Stomach (tissue), 8 donors: ENCODE measurements at regions not wholly inside any gene's neighbourhood (a gene's known extent, or its start where the extent isn't known, plus 50 kb on each side); places are given as distances from the start of the nearest gene placed in this dataset.
"Not testable (repeated sequence)": the region's sequence is repeated elsewhere in the genome, so short reads cannot be mapped to it uniquely, and the experiment has no call there.

Experiments
- DNase-seq, 2 donors: peaks; one replicate each; pipeline versions ENCODE4 v3.0.0 to v3.0.0-alpha.2; 2013 to 2019
- H3K27ac ChIP-seq, 5 donors: fragments of 200-600 bp in 4 of 5; sonication (generic) in 4 of 5; one replicate each; pipeline ENCODE4 v1.5.1; 2013 to 2019; ENCODE audit warnings: mild to moderate bottlenecking in 1 of 5, moderate library complexity in 1 of 5
- H3K27me3 ChIP-seq, 3 donors: fragments of 200-600 bp; sonication (generic); one replicate each; pipeline ENCODE4 v1.5.1; 2017 to 2019; ENCODE audit warnings: mixed run types in 1 of 3
- H3K36me3 ChIP-seq, 4 donors: fragments of 200-600 bp; sonication (generic); 1 replicate in 3 of 4; 2 replicates in 1 of 4; pipeline ENCODE4 v1.5.1; 2016 to 2019
- H3K4me1 ChIP-seq, 4 donors: fragments of 200-600 bp; sonication (generic); one replicate each; pipeline ENCODE4 v1.5.1; 2016 to 2019
- H3K4me3 ChIP-seq, 4 donors: fragments of 200-600 bp; sonication (generic) in 3 of 4; one replicate each; pipeline ENCODE4 v1.5.1; 2016 to 2019; ENCODE audit warnings: mild to moderate bottlenecking in 1 of 4
- H3K9me3 ChIP-seq, 4 donors: fragments of 200-600 bp; sonication (generic); one replicate each; pipeline ENCODE4 v1.5.1; 2016 to 2019
- CTCF ChIP-seq, 7 experiments: fragments of 450-650 bp in 4 of 7; fragments of 200-600 bp in 3 of 7; sonication (generic) in 3 of 7; IDR thresholded peaks; one replicate each; pipeline ENCODE4 v1.5.1; 2016 to 2019; ENCODE audit warnings: antibody characterized with exemption in 7 of 7, control low read depth in 2 of 7, mild to moderate bottlenecking in 1 of 7
- EP300 ChIP-seq: sonication (generic); formaldehyde crosslinking; IDR thresholded peaks from one replicate; pipeline ENCODE4 v1.6.1; 2017; ENCODE audit warnings: antibody characterized with exemption
- POLR2A ChIP-seq, 4 donors: fragments of 450-650 bp; IDR thresholded peaks; one replicate each; pipeline ENCODE4 v1.6.1; 2016; ENCODE audit warnings: antibody characterized with exemption in 4 of 4, control low read depth in 2 of 4, mild to moderate bottlenecking in 1 of 4, moderate library complexity in 1 of 4
- POLR2AphosphoS5 ChIP-seq, 3 donors: sonication (generic); formaldehyde crosslinking; IDR thresholded peaks; one replicate each; pipeline ENCODE4 v1.6.1; 2016; ENCODE audit warnings: antibody characterized with exemption in 3 of 3
- WGBS, 5 donors: extraction: QIAGEN DNeasy Blood & Tissue Kit in 3 of 5; methylation state at CpG; one replicate each; pipeline versions ENCODE4 v1.1.5 to v1.1.7; 2013 to 2018; 5-methylcytosine and 5-hydroxymethylcytosine counted together
- intact Hi-C: fragments of 100-400 bp; cut with DNase I; formaldehyde crosslinking; loops from one replicate; pipeline ENCODE4 v1.15.1; 2023; ENCODE audit warnings: low total_unique reads
- donor health status: healthy with polysubstance abuse.
- donor health status: Bipolar disorder and iron deficiency.
- donor health status: healthy.

GRCh38 chr1:222975472-222976122 is 160.8 kb downstream of the DISP1 start:
- Histone ChIP-seq H3K36me3 (no peaks in the 10 kb centered on the region), H3K27me3 (no peaks in the 10 kb centered on the region), H3K4me3 (no peak overlapping the region), H3K4me1 (peaks cover 0 to 18% (median 8%) of the 10 kb centered on the region in 4 donors), H3K27ac (no peak overlapping the region), H3K9me3 (no peaks in the 10 kb centered on the region)
- intact Hi-C loops: no loop called here
- 75 to 83% (median 80%) methylated on average over 6 of the region's 6 CpGs for WGBS, 5 donors
- TF ChIP-seq EP300: no peak
- TF ChIP-seq POLR2AphosphoS5 (IDR thresholded peaks at IDR 0.05): no peak
- no peak for TF ChIP-seq CTCF (IDR thresholded peaks at IDR 0.05)
- TF ChIP-seq POLR2A (IDR thresholded peaks at IDR 0.05): no peak
- DNase-seq: no peak

- whole genome bisulfite sequencing, 5 donors: 57 to 76% (median 65%) methylated on average over 1 of the region's 1 CpG
- no peak for DNase-seq
- Histone ChIP-seq H3K9me3 (no peaks in the 10 kb centered on the region), H3K27me3 (no peaks in the 10 kb centered on the region), H3K4me3 (no peak overlapping the region), H3K36me3 (no peaks in the 10 kb centered on the region), H3K4me1 (peaks cover 0 to 18% (median 8%) of the 10 kb centered on the region in 4 donors), H3K27ac (no peak overlapping the region)
- intact Hi-C loops: no loop called here
- no peak for TF ChIP-seq POLR2AphosphoS5 (IDR thresholded peaks at IDR 0.05)
- TF ChIP-seq EP300: no peak
- TF ChIP-seq POLR2A (IDR thresholded peaks at IDR 0.05): no peak
- no peak for TF ChIP-seq CTCF (IDR thresholded peaks at IDR 0.05)
Measured at GRCh38 chr1:222976453-222976852, 161.6 kb downstream of the DISP1 start.

GRCh38 chr1:222977294-222977693 is 162.5 kb downstream of the DISP1 start:
- DNase-seq, H3K27me3 ChIP-seq, H3K9me3 ChIP-seq, intact Hi-C loops, H3K36me3 ChIP-seq, H3K4me3 ChIP-seq, H3K27ac ChIP-seq: not testable (repeated sequence)
- H3K4me1 ChIP-seq: peaks cover 0 to 18% (median 8%) of the 10 kb centered on the region in 4 donors
- WGBS, 5 donors: 87 to 97% (median 96%) methylated on average over 3 to 4 of the region's 5 CpGs

- H3K27ac ChIP-seq: no peak overlapping the region
- no peaks in the 10 kb centered on the region for H3K27me3 ChIP-seq
- TF ChIP-seq POLR2AphosphoS5 (IDR thresholded peaks at IDR 0.05): no peak
- no peak for TF ChIP-seq EP300
- TF ChIP-seq CTCF (IDR thresholded peaks at IDR 0.05): no peak
- no peak for TF ChIP-seq POLR2A (IDR thresholded peaks at IDR 0.05)
- H3K4me3 ChIP-seq: no peak overlapping the region
- peaks cover 0 to 17% (median 8%) of the 10 kb centered on the region in 4 donors for H3K4me1 ChIP-seq
- 80 to 92% (median 91%) methylated on average over 5 of the region's 5 CpGs for WGBS, 5 donors
- no peaks in the 10 kb centered on the region for H3K9me3 ChIP-seq
- no peaks in the 10 kb centered on the region for H3K36me3 ChIP-seq
- DNase-seq: no peak
- intact Hi-C loops: no loop called here
Measured at GRCh38 chr1:222979561-222979960, 163.5 kb downstream of the TLR5 start.

- DNase-seq: no peak
- peaks cover 0 to 8% (median 0%) of the 10 kb centered on the region in 4 donors for H3K4me1 ChIP-seq
- no peaks in the 10 kb centered on the region for H3K27me3 ChIP-seq
- H3K36me3 ChIP-seq: peaks cover 0 to 9% (median 7%) of the 10 kb centered on the region in 4 donors
- H3K9me3 ChIP-seq: no peaks in the 10 kb centered on the region
- TF ChIP-seq EP300 (no peak), CTCF (IDR thresholded peaks at IDR 0.05) (no peak), POLR2A (IDR thresholded peaks at IDR 0.05) (no peak), POLR2AphosphoS5 (IDR thresholded peaks at IDR 0.05) (no peak)
- intact Hi-C loops: no loop called here
- no peak overlapping the region for H3K27ac ChIP-seq
- H3K4me3 ChIP-seq: no peak overlapping the region
Measured at GRCh38 chr1:222987674-222988076, 155.4 kb downstream of the TLR5 start.
